ENCODE measurements at regions not wholly inside any gene's neighbourhood (a gene's known extent, or its start where the extent isn't known, plus 50 kb on each side); places are given as distances from the start of the nearest gene placed in this dataset.

- TF ChIP-seq POLR2AphosphoS5 (IDR thresholded peaks at IDR 0.05; ENCODE audit: low read depth, low read length) (no peak), TAF1 (IDR thresholded peaks at IDR 0.05; ENCODE audit: borderline replicate concordance, low read depth, low read length) (no peak)
- FAIRE-seq: no peak
- no peak for DNase-seq (ENCODE audit: insufficient read length)
These were observed 531.9 kb upstream of the MAN1A1 start for GRCh38 chr6:119881416-119881815.

- TF ChIP-seq POLR2A (IDR thresholded peaks at IDR 0.05; ENCODE audit: low read depth, low read length) (no peak), TAF1 (IDR thresholded peaks at IDR 0.05; ENCODE audit: borderline replicate concordance, low read depth, low read length) (no peak), POLR2AphosphoS5 (IDR thresholded peaks at IDR 0.05; ENCODE audit: low read depth, low read length) (no peak)
- FAIRE-seq (no peak), DNase-seq (ENCODE audit: insufficient read length) (no peak)
These were observed 531.3 kb upstream of the MAN1A1 start for GRCh38 chr6:119880840-119881239.

- TF ChIP-seq POLR2AphosphoS5 (IDR thresholded peaks at IDR 0.05; ENCODE audit: low read depth, low read length) (no peak), TAF1 (IDR thresholded peaks at IDR 0.05; ENCODE audit: borderline replicate concordance, low read depth, low read length) (no peak), POLR2A (IDR thresholded peaks at IDR 0.05; ENCODE audit: low read depth, low read length) (no peak)
- no peak for FAIRE-seq
- no peak for DNase-seq (ENCODE audit: insufficient read length)
These were observed 530.2 kb upstream of the MAN1A1 start for GRCh38 chr6:119879731-119880130.

GRCh38 chr6:119874381-119874780 is 524.8 kb upstream of the MAN1A1 start:
- no peak for TF ChIP-seq TAF1 (IDR thresholded peaks at IDR 0.05; ENCODE audit: borderline replicate concordance, low read depth, low read length)
- TF ChIP-seq POLR2A (IDR thresholded peaks at IDR 0.05; ENCODE audit: low read depth, low read length): no peak
- TF ChIP-seq POLR2AphosphoS5 (IDR thresholded peaks at IDR 0.05; ENCODE audit: low read depth, low read length): no peak
- DNase-seq (ENCODE audit: insufficient read length) (no peak), FAIRE-seq (no peak)

- DNase-seq (ENCODE audit: insufficient read length): no peak
- no peak for FAIRE-seq
- TF ChIP-seq TAF1 (IDR thresholded peaks at IDR 0.05; ENCODE audit: borderline replicate concordance, low read depth, low read length) (no peak), POLR2A (IDR thresholded peaks at IDR 0.05; ENCODE audit: low read depth, low read length) (no peak), POLR2AphosphoS5 (IDR thresholded peaks at IDR 0.05; ENCODE audit: low read depth, low read length) (no peak)
These were observed 523.5 kb upstream of the MAN1A1 start for GRCh38 chr6:119873107-119873506.

GRCh38 chr6:119871520-119871919 is 522.0 kb upstream of the MAN1A1 start:
- no peak for FAIRE-seq
- TF ChIP-seq TAF1 (IDR thresholded peaks at IDR 0.05; ENCODE audit: borderline replicate concordance, low read depth, low read length): no peak
- no peak for TF ChIP-seq POLR2AphosphoS5 (IDR thresholded peaks at IDR 0.05; ENCODE audit: low read depth, low read length)
- no peak for TF ChIP-seq POLR2A (IDR thresholded peaks at IDR 0.05; ENCODE audit: low read depth, low read length)

GRCh38 chr6:119865466-119866350 is 516.1 kb upstream of the MAN1A1 start:
- no peak for DNase-seq (ENCODE audit: insufficient read length)

More at GRCh38 chr6:119871520-119871919, 522.0 kb upstream of the MAN1A1 start:
- DNase-seq (ENCODE audit: insufficient read length): no peak

GRCh38 chr6:119862719-119863118 is 513.2 kb upstream of the MAN1A1 start:
- FAIRE-seq: no peak
- no peak for DNase-seq (ENCODE audit: insufficient read length)
- TF ChIP-seq TAF1 (IDR thresholded peaks at IDR 0.05; ENCODE audit: borderline replicate concordance, low read depth, low read length) (no peak), POLR2A (IDR thresholded peaks at IDR 0.05; ENCODE audit: low read depth, low read length) (no peak), POLR2AphosphoS5 (IDR thresholded peaks at IDR 0.05; ENCODE audit: low read depth, low read length) (no peak)

More at GRCh38 chr6:119865466-119866350, 516.1 kb upstream of the MAN1A1 start:
- TF ChIP-seq POLR2A (IDR thresholded peaks at IDR 0.05; ENCODE audit: low read depth, low read length): no peak
- no peak for TF ChIP-seq TAF1 (IDR thresholded peaks at IDR 0.05; ENCODE audit: borderline replicate concordance, low read depth, low read length)
- no peak for TF ChIP-seq POLR2AphosphoS5 (IDR thresholded peaks at IDR 0.05; ENCODE audit: low read depth, low read length)
- no peak for FAIRE-seq

- no peak for DNase-seq (ENCODE audit: insufficient read length)
- FAIRE-seq: no peak
- TF ChIP-seq TAF1 (IDR thresholded peaks at IDR 0.05; ENCODE audit: borderline replicate concordance, low read depth, low read length): no peak
- TF ChIP-seq POLR2AphosphoS5 (IDR thresholded peaks at IDR 0.05; ENCODE audit: low read depth, low read length): no peak
- no peak for TF ChIP-seq POLR2A (IDR thresholded peaks at IDR 0.05; ENCODE audit: low read depth, low read length)
These were observed 509.3 kb upstream of the MAN1A1 start for GRCh38 chr6:119858901-119859300.

GRCh38 chr6:119856136-119856535 is 506.6 kb upstream of the MAN1A1 start:
- DNase-seq (ENCODE audit: insufficient read length): no peak
- FAIRE-seq: no peak
- TF ChIP-seq TAF1 (IDR thresholded peaks at IDR 0.05; ENCODE audit: borderline replicate concordance, low read depth, low read length): no peak
- TF ChIP-seq POLR2AphosphoS5 (IDR thresholded peaks at IDR 0.05; ENCODE audit: low read depth, low read length): no peak
- TF ChIP-seq POLR2A (IDR thresholded peaks at IDR 0.05; ENCODE audit: low read depth, low read length): no peak

- FAIRE-seq (no peak), DNase-seq (ENCODE audit: insufficient read length) (no peak)
- TF ChIP-seq POLR2AphosphoS5 (IDR thresholded peaks at IDR 0.05; ENCODE audit: low read depth, low read length) (no peak), TAF1 (IDR thresholded peaks at IDR 0.05; ENCODE audit: borderline replicate concordance, low read depth, low read length) (no peak), POLR2A (IDR thresholded peaks at IDR 0.05; ENCODE audit: low read depth, low read length) (no peak)
These were observed 499.1 kb upstream of the MAN1A1 start for GRCh38 chr6:119848696-119849095.

- DNase-seq (ENCODE audit: insufficient read length) (no peak), FAIRE-seq (no peak)
- TF ChIP-seq POLR2A (IDR thresholded peaks at IDR 0.05; ENCODE audit: low read depth, low read length) (no peak), TAF1 (IDR thresholded peaks at IDR 0.05; ENCODE audit: borderline replicate concordance, low read depth, low read length) (no peak), POLR2AphosphoS5 (IDR thresholded peaks at IDR 0.05; ENCODE audit: low read depth, low read length) (no peak)
These were observed 495.6 kb upstream of the MAN1A1 start for GRCh38 chr6:119845161-119845560.
